WTC11 (cell line): ENCODE measurements at regions not wholly inside any gene's neighbourhood (a gene's known extent, or its start where the extent isn't known, plus 50 kb on each side); places are given as distances from the start of the nearest gene placed in this dataset.

Source experiments
- ATAC-seq: fragments of 200-7000 bp; cut with Tn5 transposase; 2 replicates; pipeline ENCODE4 v1.10.0; 2021; ENCODE audit warnings: mild to moderate bottlenecking, moderate library complexity
- CTCF ChIA-PET: fragments of 300-600 bp; sonication (Branson Sonifier 250); formaldehyde crosslinking; loops from one replicate; lab custom pipeline; 2021; ENCODE audit warnings: antibody characterized with exemption; lab: Charles Lee
- POLR2A ChIA-PET: fragments of 350-600 bp; sonication (Branson Sonifier 250); formaldehyde crosslinking; loops from one replicate; lab custom pipeline; 2021; ENCODE audit warnings: antibody characterized with exemption; lab: Charles Lee
- DNase-seq: peaks from one replicate; pipeline ENCODE4 v3.0.0; 2021; ENCODE audit warnings: low spot score
- H3K27ac Mint-ChIP-seq: 2 replicates; pipeline ENCODE4 v1.8.0; 2021; ENCODE audit warnings: mixed read lengths
- H3K27me3 Mint-ChIP-seq: 2 replicates; pipeline ENCODE4 v1.8.0; 2021; ENCODE audit warnings: low read depth, mild to moderate bottlenecking, moderate library complexity, mixed read lengths
- H3K36me3 Mint-ChIP-seq: 2 replicates; pipeline ENCODE4 v1.8.0; 2021; ENCODE audit warnings: mixed read lengths
- H3K4me1 Mint-ChIP-seq: 2 replicates; pipeline ENCODE4 v1.8.0; 2022; ENCODE audit warnings: mixed read lengths
- H3K4me3 Mint-ChIP-seq: 2 replicates; pipeline ENCODE4 v1.8.0; 2021; ENCODE audit warnings: mild to moderate bottlenecking, moderate library complexity, mixed read lengths
- H3K9me3 Mint-ChIP-seq: 2 replicates; pipeline ENCODE4 v1.8.0; 2021; ENCODE audit warnings: mixed read lengths
- AFF4 ChIP-seq: sonication (generic); formaldehyde crosslinking; IDR thresholded peaks from 2 replicates; pipeline ENCODE4 v1.8.1; 2023; ENCODE audit warnings: mild to moderate bottlenecking, missing genetic modification reagents, borderline replicate concordance
- ATF3 ChIP-seq: sonication (generic); formaldehyde crosslinking; conservative IDR thresholded peaks from 2 replicates; pipeline ENCODE4 v1.8.1; 2022; ENCODE audit warnings: mild to moderate bottlenecking, missing genetic modification reagents
- CBFB ChIP-seq: sonication (generic); formaldehyde crosslinking; IDR thresholded peaks from 2 replicates; pipeline ENCODE4 v1.8.1; 2022; ENCODE audit warnings: mild to moderate bottlenecking, low read depth, missing genetic modification reagents
- CREM ChIP-seq: sonication (generic); formaldehyde crosslinking; IDR thresholded peaks from 2 replicates; pipeline ENCODE4 v1.8.1; 2022; ENCODE audit warnings: mild to moderate bottlenecking, missing genetic modification reagents, moderate library complexity
- ESRRA ChIP-seq: sonication (generic); formaldehyde crosslinking; IDR thresholded peaks from 2 replicates; pipeline ENCODE4 v1.8.1; 2022; ENCODE audit warnings: mild to moderate bottlenecking, missing genetic modification reagents, borderline replicate concordance
- ETV6 ChIP-seq: sonication (generic); formaldehyde crosslinking; IDR thresholded peaks from 2 replicates; pipeline ENCODE4 v1.8.1; 2022; ENCODE audit warnings: mild to moderate bottlenecking, missing genetic modification reagents
- GRHL2 ChIP-seq: fragments of 250-450 bp; sonication (Bioruptor Pico); IDR thresholded peaks from 2 replicates; pipeline ENCODE4 v1.8.0; 2022; ENCODE audit warnings: mild to moderate bottlenecking, moderate library complexity; ENCODE audit not compliant: insufficient replicate concordance, severe bottlenecking
- HMGXB4 ChIP-seq: sonication (generic); formaldehyde crosslinking; IDR thresholded peaks from 2 replicates; pipeline ENCODE4 v1.8.1; 2023; ENCODE audit warnings: mild to moderate bottlenecking, moderate library complexity, missing genetic modification reagents
- KAT7 ChIP-seq: sonication (generic); formaldehyde crosslinking; IDR thresholded peaks from 2 replicates; pipeline ENCODE4 v1.8.1; 2023; ENCODE audit warnings: missing genetic modification reagents, mild to moderate bottlenecking, borderline replicate concordance
- MYBL2 ChIP-seq: sonication (generic); formaldehyde crosslinking; IDR thresholded peaks from 2 replicates; pipeline ENCODE4 v1.8.1; 2023; ENCODE audit warnings: mild to moderate bottlenecking, moderate library complexity, missing genetic modification reagents
- PREB ChIP-seq: sonication (generic); formaldehyde crosslinking; IDR thresholded peaks from 2 replicates; pipeline ENCODE4 v1.8.1; 2022; ENCODE audit warnings: mild to moderate bottlenecking, missing genetic modification reagents, moderate library complexity, borderline replicate concordance
- TEAD1 ChIP-seq: sonication (generic); formaldehyde crosslinking; IDR thresholded peaks from 2 replicates; pipeline ENCODE4 v1.8.0; 2022; ENCODE audit warnings: mild to moderate bottlenecking, missing genetic modification reagents
- ZNF232 ChIP-seq: sonication (generic); formaldehyde crosslinking; IDR thresholded peaks from 2 replicates; pipeline ENCODE4 v1.8.0; 2022; ENCODE audit warnings: mild to moderate bottlenecking, missing genetic modification reagents
- ZNF263 ChIP-seq: sonication (generic); formaldehyde crosslinking; IDR thresholded peaks from 2 replicates; pipeline ENCODE4 v1.8.1; 2022; ENCODE audit warnings: low read depth, mild to moderate bottlenecking, moderate library complexity, missing genetic modification reagents

- TF ChIP-seq CREM (CRISPR knock-in tag) (no peak), ETV6 (CRISPR knock-in tag) (no peak)
- TF ChIP-seq, all 79 proteins: peak for 0
Measured at GRCh38 chr1:17925290-17926237, 170.4 kb downstream of the ACTL8 start (continued).

- ATAC-seq: no peak
- H3K4me3 Mint-ChIP-seq: no peak overlapping the region
- H3K27me3 Mint-ChIP-seq: peaks cover 9% of the 10 kb centered on the region; the same call in 1 of the 2 replicates
- H3K36me3 Mint-ChIP-seq: no peaks in the 10 kb centered on the region
- 0 out of 2 replicates have a peak, but pooled peaks cover 6% of the 10 kb centered on the region for H3K4me1 Mint-ChIP-seq
- DNase-seq: no peak
- POLR2A ChIA-PET: no interaction called here
- peaks cover 2% of the 10 kb centered on the region; the same call in 1 of the 2 replicates for H3K9me3 Mint-ChIP-seq
- CTCF ChIA-PET: interaction anchor here (1.4 to 2.5 kb wide), 2 partner anchors 649 to 655 kb away, joined by 7 to 9 read pairs; no protein-coding TSS in a partner anchor
- no peak overlapping the region for H3K27ac Mint-ChIP-seq
- no peak for TF ChIP-seq GRHL2 (CRISPR knock-in tag)
- no peak for TF ChIP-seq PREB
- no peak for TF ChIP-seq ESRRA (CRISPR knock-in tag)
- TF ChIP-seq, all 79 proteins: peak for 0
Measured at GRCh38 chr1:17926906-17927305, 171.8 kb downstream of the ACTL8 start.

- ChIA-PET CTCF (interaction anchor here (0.8 to 2.5 kb wide), 5 partner anchors 173 to 654 kb away, joined by 3 to 9 read pairs (median 7); no protein-coding TSS in a partner anchor), POLR2A (no interaction called here)
- H3K27ac Mint-ChIP-seq: no peak overlapping the region
- H3K9me3 Mint-ChIP-seq: peaks cover 10% of the 10 kb centered on the region
- ATAC-seq (no peak), DNase-seq (no peak)
- H3K4me3 Mint-ChIP-seq: no peak overlapping the region
- TF ChIP-seq HMGXB4 (CRISPR knock-in tag): no peak
- no peak for TF ChIP-seq ZNF263 (CRISPR knock-in tag)
- no peaks in the 10 kb centered on the region for H3K36me3 Mint-ChIP-seq
- 0 out of 2 replicates have a peak, but pooled peaks cover 6% of the 10 kb centered on the region for H3K4me1 Mint-ChIP-seq
- H3K27me3 Mint-ChIP-seq: peaks cover 15% of the 10 kb centered on the region
Measured at GRCh38 chr1:17927952-17928351, 172.8 kb downstream of the ACTL8 start.

GRCh38 chr1:17929224-17929623 lies 174.1 kb downstream of the ACTL8 start:
- POLR2A ChIA-PET: no interaction called here
- H3K4me3 Mint-ChIP-seq: no peak overlapping the region
- no peak overlapping the region for H3K27ac Mint-ChIP-seq
- H3K36me3 Mint-ChIP-seq: no peaks in the 10 kb centered on the region
- peaks cover 14% of the 10 kb centered on the region for H3K27me3 Mint-ChIP-seq
- no peak for TF ChIP-seq KAT7 (CRISPR knock-in tag)
- TF ChIP-seq ZNF232 (CRISPR knock-in tag): no peak
- no peak for TF ChIP-seq CBFB (CRISPR knock-in tag)
- no peak for TF ChIP-seq ATF3 (CRISPR knock-in tag)
- ATAC-seq: no peak
- CTCF ChIA-PET: interaction anchor here (1.7 to 2.5 kb wide), 2 partner anchors 171 to 653 kb away, joined by 7 read pairs; no protein-coding TSS in a partner anchor
- 0 out of 2 replicates have a peak, but pooled peaks cover 6% of the 10 kb centered on the region for H3K4me1 Mint-ChIP-seq
- peaks cover 10% of the 10 kb centered on the region for H3K9me3 Mint-ChIP-seq
- no peak for DNase-seq

GRCh38 chr1:17930635-17931034 lies 175.5 kb downstream of the ACTL8 start:
- DNase-seq (no peak), ATAC-seq (no peak)
- H3K27ac Mint-ChIP-seq: no peak overlapping the region
- H3K9me3 Mint-ChIP-seq: peaks cover 10% of the 10 kb centered on the region
- CTCF ChIA-PET: interaction anchor here (1.0 to 1.5 kb wide), 5 partner anchors 11 to 645 kb away, joined by 3 to 4 read pairs (median 3); no protein-coding TSS in a partner anchor
- POLR2A ChIA-PET: no interaction called here
- H3K27me3 Mint-ChIP-seq: peaks cover 18% of the 10 kb centered on the region
- no peaks in the 10 kb centered on the region for H3K36me3 Mint-ChIP-seq
- H3K4me1 Mint-ChIP-seq: 0 out of 2 replicates have a peak, but pooled peaks cover 4% of the 10 kb centered on the region
- H3K4me3 Mint-ChIP-seq: no peak overlapping the region
- no peak for TF ChIP-seq MYBL2 (CRISPR knock-in tag)
- no peak for TF ChIP-seq AFF4 (CRISPR knock-in tag)
- TF ChIP-seq ETV6 (CRISPR knock-in tag): no peak
- TF ChIP-seq TEAD1: no peak
